PFSK-1 (cell line): ENCODE measurements at regions not wholly inside any gene's neighbourhood (a gene's known extent, or its start where the extent isn't known, plus 50 kb on each side); places are given as distances from the start of the nearest gene placed in this dataset.

ENCODE experiments used
- FOXP2 ChIP-seq: optimal IDR thresholded peaks from 2 replicates; pipeline ENCODE3; 2011; ENCODE audit warnings: borderline replicate concordance, control low read depth, inconsistent platforms; ENCODE audit not compliant: insufficient read depth; ENCODE audit errors: extremely low read length, extremely low read depth
- POLR2AphosphoS5 ChIP-seq: IDR thresholded peaks from 2 replicates; pipeline ENCODE4 v1.6.1; 2012; ENCODE audit warnings: low read depth, mild to moderate bottlenecking, control low read depth, low read length, moderate library complexity
- REST ChIP-seq, 2 experiments: IDR thresholded peaks; 2 replicates each; pipeline versions ENCODE4 v1.6.1 to v1.8.0; 2011 to 2012; ENCODE audit warnings: low read depth in 2 of 2, low read length in 2 of 2, control low read depth in 1 of 2, inconsistent platforms in 1 of 2, mild to moderate bottlenecking in 1 of 2, moderate library complexity in 1 of 2; ENCODE audit not compliant: insufficient read depth in 1 of 2
- SIN3A ChIP-seq: IDR thresholded peaks from 2 replicates; pipeline ENCODE4 v1.6.1; 2012; ENCODE audit warnings: mild to moderate bottlenecking, low read length, moderate library complexity, borderline replicate concordance; ENCODE audit not compliant: insufficient read depth
- TAF1 ChIP-seq: IDR thresholded peaks from 2 replicates; pipeline ENCODE4 v1.6.1; 2012; ENCODE audit warnings: low read length, control low read depth, borderline replicate concordance; ENCODE audit not compliant: insufficient read depth

- TF ChIP-seq REST (IDR thresholded peaks at IDR 0.05; ENCODE audit: insufficient read depth in 1 of 2, low read depth in 2 of 2, low read length in 2 of 2) (no peak), TAF1 (no peak), POLR2AphosphoS5 (no peak), FOXP2 (no peak)
Measured at GRCh38 chr12:67450441-67450840, 181.3 kb downstream of the CAND1 start.

GRCh38 chr12:67451206-67451605 lies 182.0 kb downstream of the CAND1 start:
- TF ChIP-seq TAF1: no peak
- no peak for TF ChIP-seq POLR2AphosphoS5
- TF ChIP-seq FOXP2: no peak
- TF ChIP-seq SIN3A: no peak
- TF ChIP-seq REST (IDR thresholded peaks at IDR 0.05; ENCODE audit: insufficient read depth in 1 of 2, low read depth in 2 of 2, low read length in 2 of 2): no peak

- TF ChIP-seq SIN3A: no peak
- no peak for TF ChIP-seq FOXP2
- TF ChIP-seq TAF1: no peak
- no peak for TF ChIP-seq REST (IDR thresholded peaks at IDR 0.05; ENCODE audit: insufficient read depth in 1 of 2, low read depth in 2 of 2, low read length in 2 of 2)
- TF ChIP-seq POLR2AphosphoS5: no peak
Measured at GRCh38 chr12:67452119-67452805, 183.1 kb downstream of the CAND1 start.

GRCh38 chr12:67453191-67453590 lies 184.0 kb downstream of the CAND1 start:
- TF ChIP-seq SIN3A (no peak), FOXP2 (no peak), POLR2AphosphoS5 (no peak), REST (IDR thresholded peaks at IDR 0.05; ENCODE audit: insufficient read depth in 1 of 2, low read depth in 2 of 2, low read length in 2 of 2) (no peak), TAF1 (no peak)

- no peak for TF ChIP-seq REST (IDR thresholded peaks at IDR 0.05; ENCODE audit: insufficient read depth in 1 of 2, low read depth in 2 of 2, low read length in 2 of 2)
- TF ChIP-seq TAF1: no peak
- no peak for TF ChIP-seq FOXP2
- TF ChIP-seq POLR2AphosphoS5: no peak
- no peak for TF ChIP-seq SIN3A
Measured at GRCh38 chr12:67455236-67455635, 186.1 kb downstream of the CAND1 start.
